Head of caudate nucleus (tissue), 42 donors: ENCODE measurements at regions not wholly inside any gene's neighbourhood (a gene's known extent, or its start where the extent isn't known, plus 50 kb on each side); places are given as distances from the start of the nearest gene placed in this dataset.

ENCODE experiments used
- DNase-seq, 42 donors: peaks; one replicate each; pipeline versions ENCODE4 v3.0.0 to v3.0.0-alpha.2; 2020 to 2021; ENCODE audit warnings: mixed read lengths in 7 of 42
- intact Hi-C: fragments of 100-400 bp; cut with DNase I; formaldehyde crosslinking; loops from one replicate; pipeline ENCODE4 v1.15.0; 2022

DNA sequence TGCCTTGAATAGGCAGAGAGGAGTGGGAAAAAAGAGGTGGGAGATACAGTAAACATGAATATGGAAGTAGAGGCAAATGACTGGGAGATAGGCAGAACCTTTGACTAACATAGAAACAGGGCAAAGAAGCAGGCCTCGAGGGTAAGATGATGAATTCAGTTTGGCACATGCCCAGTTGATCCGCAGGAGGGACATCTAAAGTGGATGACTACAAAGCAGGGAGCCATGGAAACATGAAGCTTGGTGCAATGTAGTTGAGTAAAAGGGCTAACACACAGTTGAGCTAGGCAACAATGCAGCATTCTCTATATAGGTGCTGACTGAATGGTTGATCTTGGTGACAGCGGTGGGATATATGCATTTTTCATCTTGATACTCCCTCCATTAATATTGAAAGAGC lies 253.8 kb downstream of the DMRT2 start:
- intact Hi-C loops: no loop called here
- DNase-seq: no peak

DNA sequence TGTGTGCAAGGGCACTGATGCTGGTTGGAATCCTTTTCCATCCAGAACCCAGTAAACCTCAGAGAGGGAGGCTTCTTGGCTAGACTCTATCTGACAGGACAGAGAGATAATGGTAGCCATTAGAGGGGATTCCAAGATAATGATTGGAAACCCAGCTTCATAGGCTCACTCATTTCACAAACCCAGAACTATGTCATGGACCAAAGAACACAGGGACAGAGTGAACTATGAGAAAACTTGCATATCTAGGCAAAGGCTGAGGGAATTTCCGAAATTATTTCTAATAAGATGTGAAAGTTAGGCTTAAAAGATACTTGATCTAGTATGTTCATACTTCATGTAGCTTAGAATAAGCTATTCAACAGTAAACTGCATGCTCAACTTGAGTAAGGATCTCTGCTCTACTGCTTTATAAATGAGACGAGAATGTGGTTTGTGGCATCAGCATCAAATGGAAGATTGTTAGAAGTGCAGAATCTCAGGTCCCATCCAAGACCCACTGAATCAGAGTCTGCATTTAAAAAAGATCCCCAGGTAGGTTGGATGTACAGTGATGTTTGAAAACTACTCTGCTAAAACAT lies 261.4 kb downstream of the DMRT2 start:
- intact Hi-C loops: no loop called here
- DNase-seq: no peak

DNA sequence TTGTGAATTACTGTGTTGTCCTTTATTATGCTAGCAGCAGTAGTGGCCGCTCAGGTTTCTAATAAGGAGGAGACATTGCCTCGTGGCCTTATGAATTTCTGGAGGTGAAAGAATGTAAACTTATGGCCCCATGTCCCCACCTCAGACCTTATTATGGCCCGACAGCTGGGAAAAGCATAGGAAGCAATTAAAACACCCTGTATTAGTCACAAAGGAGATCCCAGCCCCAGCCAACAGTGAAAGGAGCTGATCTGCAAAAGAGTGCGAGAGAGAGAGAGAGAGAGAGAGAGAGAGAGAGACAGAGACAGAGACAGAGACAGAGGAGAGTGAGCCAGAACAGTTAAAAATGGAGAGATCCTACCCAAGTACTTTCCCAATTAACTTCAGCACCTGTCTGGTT lies 269.3 kb downstream of the DMRT2 start:
- intact Hi-C loops: no loop called here
- DNase-seq: no peak

DNA sequence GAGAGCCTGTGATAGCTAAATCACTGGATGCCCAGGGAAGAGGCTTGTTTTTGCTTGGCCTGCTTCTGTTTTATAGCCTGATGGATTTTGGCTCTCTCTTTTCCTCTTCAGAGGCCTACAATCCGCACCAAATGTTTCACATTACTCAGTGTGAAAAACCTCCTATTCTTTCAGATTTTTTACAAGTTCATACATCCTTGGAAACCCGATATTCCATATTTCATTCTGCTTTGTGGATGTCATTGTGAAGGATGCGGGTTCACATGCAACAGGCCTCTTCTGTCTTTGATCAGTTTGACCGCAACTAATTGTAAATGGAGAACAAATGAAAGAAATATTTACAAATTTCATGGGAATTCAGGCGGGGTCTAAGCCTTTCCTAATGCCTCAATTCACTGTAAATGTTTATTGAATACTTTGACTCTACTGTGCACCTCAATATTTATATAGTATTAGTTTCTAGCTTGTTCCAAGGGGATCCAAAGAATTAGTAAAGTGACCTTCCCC lies 269.9 kb downstream of the DMRT2 start:
- intact Hi-C loops: no loop called here
- DNase-seq: no peak

DNA sequence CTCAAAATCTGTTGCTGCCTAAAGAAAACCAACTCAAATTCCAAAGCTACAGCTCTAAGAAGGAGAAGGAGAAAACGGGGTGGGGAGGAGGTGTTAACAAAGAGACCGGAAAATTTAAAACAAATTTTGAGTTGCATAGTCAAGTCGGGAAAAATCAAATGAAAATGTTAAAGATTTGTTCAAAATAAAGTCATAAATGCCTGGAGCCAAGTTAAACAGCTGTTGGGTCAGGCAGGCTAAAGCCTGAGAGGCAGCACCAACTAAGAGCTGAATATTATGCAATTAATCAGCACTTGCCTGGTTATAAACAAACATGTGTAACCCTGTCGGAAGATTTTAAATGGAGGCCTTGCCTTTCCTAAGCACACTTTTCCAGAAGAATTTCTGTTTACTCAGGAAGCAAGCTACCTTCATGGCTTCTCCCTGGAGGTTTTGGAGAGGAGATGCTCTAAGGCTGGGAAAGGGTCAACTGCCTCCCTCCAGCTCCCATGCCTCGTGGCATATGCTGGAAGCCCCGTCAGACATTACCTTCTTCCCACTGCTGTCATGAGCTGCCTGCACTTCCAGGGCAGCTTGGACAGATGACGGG lies 270.5 kb downstream of the DMRT2 start:
- DNase-seq: no peak
- intact Hi-C loops: no loop called here

DNA sequence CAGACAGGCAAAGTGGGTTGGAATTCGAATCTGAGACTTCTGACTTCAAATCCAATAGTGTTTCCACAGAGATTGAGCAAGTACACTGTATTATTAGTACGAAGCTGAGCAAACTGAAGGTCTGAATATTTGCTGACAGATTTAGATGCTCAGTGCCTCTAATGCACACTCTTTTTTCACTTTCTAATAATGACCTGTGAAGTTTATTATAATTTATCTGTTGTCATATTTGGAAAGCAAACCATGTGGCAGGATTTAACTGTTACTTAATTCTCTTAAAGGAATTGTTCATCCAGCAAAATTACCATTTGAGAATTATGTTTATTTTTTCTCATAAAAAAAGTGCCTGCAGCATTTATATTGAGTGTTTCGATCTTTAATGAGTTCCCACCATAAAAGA lies 277.3 kb downstream of the DMRT2 start:
- DNase-seq: no peak
- intact Hi-C loops: no loop called here

DNA sequence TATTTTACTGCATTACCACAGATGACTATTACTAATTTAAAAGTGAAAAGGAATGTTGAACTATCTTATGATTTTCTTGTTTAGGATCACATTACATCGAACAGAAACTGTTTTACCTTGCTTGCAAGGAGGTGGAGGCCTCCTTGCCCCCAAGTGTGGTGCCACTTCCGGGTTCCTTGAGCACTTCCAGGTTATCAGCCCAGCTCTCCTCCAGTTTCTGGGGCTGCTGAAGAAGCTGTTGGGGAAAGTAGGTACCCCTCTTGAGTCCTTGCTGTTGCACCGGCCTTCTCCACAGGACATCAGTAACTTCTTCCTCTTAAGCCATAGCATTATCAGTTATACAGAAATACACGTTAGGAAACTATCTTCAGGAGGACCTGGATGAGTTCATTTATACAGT lies 278.2 kb downstream of the DMRT2 start:
- intact Hi-C loops: no loop called here
- no peak for DNase-seq

DNA sequence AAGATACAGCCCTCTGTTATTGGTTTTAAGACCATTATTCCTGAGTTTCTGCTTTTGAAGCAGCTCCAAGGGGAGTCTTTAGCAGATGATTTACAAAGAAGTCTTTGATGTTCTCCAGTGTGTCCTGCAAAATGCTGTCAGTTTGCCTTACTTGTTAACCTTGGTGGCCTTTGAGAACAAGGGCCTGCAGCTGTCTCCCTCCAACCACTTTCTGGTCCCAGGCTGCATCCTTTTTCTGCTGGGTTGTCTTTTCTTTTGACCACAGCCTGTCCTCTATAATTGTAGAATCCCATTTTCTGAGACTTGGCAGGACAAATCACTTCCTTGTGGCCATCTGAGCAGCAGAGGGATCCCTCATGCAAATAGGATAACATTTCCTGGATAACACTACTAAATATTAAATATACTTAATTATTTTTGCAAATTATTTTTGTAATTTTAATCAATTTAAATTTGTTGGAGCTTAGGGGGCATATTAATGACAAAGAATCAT lies 281.4 kb downstream of the DMRT2 start:
- no peak for DNase-seq
- intact Hi-C loops: no loop called here

DNA sequence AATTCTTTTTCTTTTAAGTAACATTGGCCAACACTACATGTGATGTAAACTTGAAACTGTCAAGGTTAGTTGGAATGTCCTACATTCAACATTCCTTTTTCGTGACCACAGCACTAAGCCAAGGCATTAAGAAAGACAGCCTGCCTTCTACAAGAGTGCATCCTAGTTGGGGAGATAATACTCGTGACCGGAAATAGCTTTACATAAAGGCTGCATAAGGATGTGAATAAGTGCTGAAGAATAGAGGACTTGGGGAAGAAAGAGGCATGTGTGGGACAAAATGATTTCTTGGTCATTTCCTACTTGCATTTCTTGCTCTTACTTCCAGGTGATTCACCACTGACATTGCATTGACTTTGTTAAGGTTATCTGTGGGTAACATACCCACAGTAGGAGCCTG lies 282.0 kb downstream of the DMRT2 start:
- intact Hi-C loops: no loop called here
- no peak for DNase-seq

DNA sequence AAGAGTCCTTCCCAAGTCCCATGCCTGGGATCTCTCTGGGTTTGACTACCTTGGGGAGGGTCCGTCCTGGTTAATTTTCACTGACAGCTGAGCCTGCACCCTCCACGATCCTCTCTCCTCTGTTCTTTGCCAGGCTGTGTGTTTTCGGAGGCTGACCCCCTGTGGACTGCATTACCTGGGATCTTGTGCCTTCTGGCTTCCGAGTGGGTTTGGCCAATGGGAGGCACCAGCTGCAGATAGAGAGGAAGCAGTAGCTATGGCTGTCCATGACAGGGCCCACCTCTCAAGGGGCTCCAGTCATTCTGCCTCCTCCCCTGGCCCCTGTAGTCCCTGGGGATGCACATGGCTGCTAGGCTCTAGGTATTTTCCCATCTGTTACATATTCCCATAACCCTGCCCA lies 285.0 kb downstream of the DMRT2 start:
- no peak for DNase-seq
- intact Hi-C loops: no loop called here

DNA sequence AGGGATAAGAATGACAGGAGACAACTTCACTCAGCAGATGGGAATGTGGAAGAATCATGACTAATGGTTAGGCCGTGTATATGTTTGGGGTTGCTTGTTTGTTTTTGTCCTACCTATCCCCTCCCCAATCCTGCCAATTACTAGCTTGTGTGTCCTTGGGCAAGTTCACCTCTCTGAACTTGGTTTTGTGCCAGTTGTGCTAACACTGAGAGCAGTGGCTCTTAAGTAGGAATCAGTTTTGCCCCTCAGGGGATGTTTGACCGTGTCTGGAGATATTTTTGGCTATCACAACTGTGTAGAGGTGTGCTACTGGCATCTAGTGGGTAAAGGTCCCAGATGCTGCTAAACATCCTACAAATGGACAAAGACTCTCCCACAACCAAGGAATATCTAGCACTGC lies 287.0 kb downstream of the DMRT2 start:
- intact Hi-C loops: no loop called here
- DNase-seq: no peak

DNA sequence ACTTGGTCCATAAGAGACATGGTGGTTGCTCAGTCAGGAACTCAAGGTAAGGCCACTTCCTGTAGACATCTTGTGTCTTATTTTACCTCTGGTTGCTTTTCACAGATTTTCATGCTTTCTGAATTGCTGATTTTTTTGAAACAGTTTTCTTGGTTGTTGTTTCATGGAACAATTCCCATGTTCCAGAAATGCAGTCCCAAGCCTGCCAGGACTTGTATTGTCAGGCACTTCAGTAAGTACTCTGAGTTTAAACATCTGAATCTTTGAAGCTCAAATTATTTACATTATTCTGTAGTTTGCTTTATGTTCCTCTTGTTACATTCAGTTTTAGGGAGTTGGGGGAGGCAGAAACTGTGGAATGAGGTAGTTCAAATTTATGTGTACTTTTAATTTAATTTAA lies 290.2 kb downstream of the DMRT2 start:
- no peak for DNase-seq
- intact Hi-C loops: no loop called here

DNA sequence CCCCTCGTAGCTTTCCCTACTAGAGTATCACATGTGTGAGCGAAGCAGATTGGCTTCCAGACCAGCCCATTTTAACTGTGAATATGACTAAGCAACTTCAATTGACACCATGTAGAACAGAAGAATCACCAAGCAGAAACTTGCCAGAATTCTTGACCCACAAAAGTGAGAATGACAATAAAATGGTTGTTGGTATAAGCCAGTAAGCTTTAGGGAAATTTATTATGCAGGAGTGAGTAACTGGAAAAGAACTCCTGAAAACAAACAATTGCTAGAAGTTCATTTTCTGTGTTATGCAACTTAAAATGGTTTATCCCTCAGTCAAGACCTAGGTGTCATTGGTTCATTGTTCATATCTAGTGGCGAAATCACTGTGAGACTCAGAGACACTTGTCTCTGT lies 303.1 kb downstream of the DMRT2 start:
- intact Hi-C loops: no loop called here
- no peak for DNase-seq

DNA sequence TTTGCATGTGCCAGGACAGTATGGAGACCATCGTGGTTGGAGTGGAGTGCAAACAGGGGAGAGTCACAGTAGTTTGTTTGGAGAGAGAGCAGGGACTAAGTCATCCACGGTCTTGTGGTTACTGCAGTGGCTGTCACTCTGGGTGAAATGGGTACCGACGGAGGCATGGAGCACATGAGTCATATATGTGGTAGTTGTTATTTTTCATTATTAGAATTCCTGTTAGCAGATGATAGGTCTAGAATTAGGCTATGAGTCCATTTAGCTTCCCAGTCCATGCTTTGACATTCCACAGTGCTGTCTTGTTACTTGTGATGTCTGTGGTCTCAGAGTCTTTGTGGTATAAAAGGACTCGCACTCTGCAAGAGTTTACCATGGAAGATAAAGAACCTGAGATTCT lies 303.9 kb downstream of the DMRT2 start:
- no peak for DNase-seq
- intact Hi-C loops: no loop called here

DNA sequence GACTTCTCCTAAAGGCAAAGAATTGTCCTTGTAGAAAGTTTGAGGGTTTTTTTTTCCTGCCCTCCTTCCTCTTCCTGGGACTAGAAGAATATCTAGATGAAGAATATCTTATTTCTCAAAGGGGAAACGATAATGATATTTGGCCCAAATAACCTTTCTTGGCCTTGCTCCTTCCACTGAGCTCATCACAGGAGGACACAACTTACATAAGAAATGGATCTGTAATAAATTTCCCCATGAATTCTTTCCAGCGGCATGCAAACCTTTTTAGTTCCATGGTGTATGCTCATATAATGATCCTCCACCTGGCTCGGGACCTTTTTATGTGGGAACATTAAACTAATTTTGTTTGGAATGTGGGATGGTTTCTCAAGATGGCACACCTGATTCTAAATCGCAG lies 304.4 kb downstream of the DMRT2 start:
- intact Hi-C loops: no loop called here
- DNase-seq: no peak

DNA sequence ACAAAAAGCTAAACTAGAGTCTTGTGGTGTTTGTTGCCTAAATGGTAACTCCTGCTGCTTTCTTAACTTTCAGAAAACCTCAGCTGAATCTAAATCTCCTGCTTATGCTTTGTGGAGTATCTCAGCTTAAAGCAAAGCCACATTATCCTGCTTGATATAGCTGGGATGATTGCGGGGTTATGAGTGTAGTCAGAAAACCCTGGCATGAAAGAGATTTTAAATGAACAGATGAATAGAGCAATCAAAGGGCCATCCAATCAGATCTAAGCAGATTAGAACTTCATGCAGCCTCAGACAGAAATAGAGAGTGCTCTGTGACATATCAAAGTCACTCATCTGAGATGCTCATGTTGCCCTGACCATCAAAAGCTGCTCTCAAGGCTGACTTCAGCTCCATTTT lies 305.5 kb downstream of the DMRT2 start:
- no peak for DNase-seq
- intact Hi-C loops: no loop called here

DNA sequence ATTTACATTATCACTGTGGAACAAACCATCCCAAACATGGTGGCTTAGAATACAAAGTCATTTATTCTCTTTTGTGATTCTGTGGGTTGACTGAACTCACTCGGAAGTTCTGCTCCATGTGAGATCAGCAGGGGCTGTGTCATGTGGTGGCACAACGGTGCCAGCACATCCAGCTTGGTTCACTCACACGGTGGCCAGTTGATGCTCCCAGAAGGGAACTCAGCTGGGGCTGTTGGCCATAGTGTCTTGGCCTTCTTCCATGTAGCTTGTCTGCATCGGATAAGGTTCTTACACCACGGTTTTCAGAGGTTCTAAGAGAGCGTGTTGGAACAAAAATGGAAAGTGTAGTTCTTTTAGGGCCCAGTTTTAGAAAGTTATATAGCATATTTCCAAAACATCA lies 312.7 kb downstream of the DMRT2 start:
- intact Hi-C loops: no loop called here
- DNase-seq: no peak

DNA sequence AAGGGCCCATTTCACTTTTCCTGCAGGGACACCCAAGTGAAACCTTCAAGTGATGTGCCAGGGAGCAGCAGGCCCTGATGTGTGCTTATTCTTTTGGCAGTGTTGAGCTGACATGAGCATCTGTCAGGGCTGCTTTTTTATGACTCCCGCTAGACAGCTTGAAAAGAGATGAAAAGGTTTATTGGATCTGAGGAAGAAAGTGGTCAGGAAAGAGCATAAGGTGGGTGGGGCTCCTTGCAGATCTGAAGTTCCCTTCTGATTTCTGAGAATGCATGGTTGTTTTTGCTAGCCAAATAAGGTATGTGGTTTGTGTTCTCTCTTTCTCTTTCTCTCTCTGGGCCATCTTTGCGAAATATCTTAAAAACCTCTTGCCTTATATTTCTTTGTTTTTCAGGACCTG lies 316.1 kb downstream of the DMRT2 start:
- no peak for DNase-seq
- intact Hi-C loops: no loop called here

DNA sequence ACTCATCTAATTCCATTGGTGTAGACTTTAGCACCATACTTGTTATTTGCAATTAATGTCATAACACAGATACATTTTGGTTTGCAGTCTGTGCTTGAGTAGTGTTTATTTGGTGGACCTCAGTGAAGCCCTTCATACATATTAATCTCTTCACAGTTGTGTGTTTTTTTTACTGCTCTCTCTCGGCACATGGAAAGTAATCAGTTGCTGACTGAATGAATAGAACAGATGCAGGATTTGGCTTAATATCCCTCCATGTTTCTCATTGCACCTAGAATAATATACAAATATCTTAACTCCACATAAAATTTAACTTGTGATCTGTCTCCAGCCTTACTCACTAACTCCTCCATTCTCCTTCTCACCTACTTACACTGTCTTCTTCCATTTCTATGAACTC lies 319.1 kb downstream of the DMRT2 start:
- intact Hi-C loops: no loop called here
- DNase-seq: no peak

DNA sequence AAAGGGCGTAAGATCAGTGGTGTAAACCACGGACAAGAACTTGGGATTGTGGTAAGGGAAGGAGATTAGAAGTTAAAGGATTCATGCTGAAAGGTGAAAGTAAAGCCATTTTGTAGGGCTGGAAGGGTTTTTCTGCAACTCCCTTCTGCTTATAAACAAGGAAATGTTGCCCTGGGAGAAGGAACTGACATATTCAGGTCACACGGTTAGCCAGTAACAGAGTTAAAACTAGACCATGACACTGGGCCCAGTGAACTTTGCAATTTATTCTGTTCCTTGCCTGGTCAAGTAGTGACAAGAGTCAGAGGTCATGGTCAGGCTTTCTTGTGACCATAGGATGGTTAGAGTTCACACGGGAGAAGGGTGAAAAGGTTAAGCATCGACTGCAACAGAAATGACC lies 323.3 kb downstream of the DMRT2 start:
- intact Hi-C loops: no loop called here
- DNase-seq: no peak

DNA sequence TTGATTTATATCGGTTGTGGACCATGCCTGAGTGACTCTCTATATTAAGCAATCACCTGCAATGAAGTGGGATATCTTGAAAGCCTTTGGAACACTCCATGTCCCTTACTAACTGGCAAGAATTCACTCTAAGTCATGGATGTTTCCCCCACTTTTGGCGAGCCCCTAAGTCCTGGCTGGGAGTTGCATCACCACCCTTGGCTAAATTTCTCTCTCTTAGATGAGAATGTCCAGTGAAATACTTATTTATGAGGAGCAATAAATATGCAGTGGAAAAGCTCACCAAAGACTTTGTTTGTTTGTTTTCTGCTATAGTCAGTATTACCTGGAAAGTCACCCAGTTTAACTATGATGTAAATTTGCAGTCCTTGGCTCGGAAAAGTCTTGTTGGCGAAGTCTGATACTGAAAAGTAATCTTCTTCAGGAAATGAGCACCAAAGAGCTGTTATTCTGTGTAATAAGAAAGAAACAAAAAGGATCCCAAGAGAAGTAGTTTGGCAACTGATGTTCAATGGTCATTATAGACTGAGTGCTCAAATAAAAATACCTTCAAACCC lies 333.8 kb downstream of the DMRT2 start:
- intact Hi-C loops: no loop called here
- DNase-seq: no peak
